ENCODE measurements at regions not wholly inside any gene's neighbourhood (a gene's known extent, or its start where the extent isn't known, plus 50 kb on each side); places are given as distances from the start of the nearest gene placed in this dataset.

DNA sequence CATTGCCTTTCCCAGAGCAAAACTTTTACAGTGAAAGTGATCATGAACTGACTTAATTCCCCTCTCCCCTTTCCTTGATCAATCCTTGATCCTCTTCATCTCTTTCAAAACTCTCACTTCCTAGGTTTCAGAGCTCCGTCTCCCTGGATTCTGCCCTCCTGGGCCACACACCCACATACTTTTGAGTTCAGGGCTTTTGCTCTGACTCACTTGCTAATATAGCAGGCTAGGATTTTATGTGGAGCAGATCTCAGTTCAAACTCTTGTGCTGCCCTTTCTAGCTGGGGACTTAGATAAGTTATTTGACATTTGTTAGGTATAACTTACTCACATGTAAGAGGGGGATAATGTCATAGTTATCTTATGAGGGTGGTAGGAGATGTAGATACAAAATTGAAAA lies 109.1 kb upstream of the MLIP start:
- Histone ChIP-seq H3K36me3 (ENCODE audit: control insufficient read depth, low read length) (no peaks in the 10 kb centered on the region), H3K27ac (ENCODE audit: low read depth, low read length) (no peak overlapping the region), H3K79me2 (ENCODE audit: control insufficient read depth, low read length) (no peaks in the 10 kb centered on the region), H3F3A (ENCODE audit: control insufficient read depth, insufficient read depth) (no peaks in the 10 kb centered on the region), H3K4me3 (ENCODE audit: low read length) (no peak overlapping the region), H3K4me2 (ENCODE audit: low read length) (no peak overlapping the region), H3K9me2 (replicated peaks; ENCODE audit: control insufficient read depth, low read length) (no peaks in the 10 kb centered on the region), H3K27me3 (ENCODE audit: control insufficient read depth, low read length) (no peaks in the 10 kb centered on the region), H3K4me1 (ENCODE audit: control insufficient read depth, low read length) (no peaks in the 10 kb centered on the region), H3K9me3 (ENCODE audit: control insufficient read depth, insufficient read depth, low read length) (no peaks in the 10 kb centered on the region), H4K20me1 (ENCODE audit: control insufficient read depth, insufficient read depth, low read depth, low read length) (no peaks in the 10 kb centered on the region)
- TF ChIP-seq EZH2phosphoT487 (IDR thresholded peaks at IDR 0.05; ENCODE audit: borderline replicate concordance, low read length) = no peak
- TF ChIP-seq, protein P1, sequence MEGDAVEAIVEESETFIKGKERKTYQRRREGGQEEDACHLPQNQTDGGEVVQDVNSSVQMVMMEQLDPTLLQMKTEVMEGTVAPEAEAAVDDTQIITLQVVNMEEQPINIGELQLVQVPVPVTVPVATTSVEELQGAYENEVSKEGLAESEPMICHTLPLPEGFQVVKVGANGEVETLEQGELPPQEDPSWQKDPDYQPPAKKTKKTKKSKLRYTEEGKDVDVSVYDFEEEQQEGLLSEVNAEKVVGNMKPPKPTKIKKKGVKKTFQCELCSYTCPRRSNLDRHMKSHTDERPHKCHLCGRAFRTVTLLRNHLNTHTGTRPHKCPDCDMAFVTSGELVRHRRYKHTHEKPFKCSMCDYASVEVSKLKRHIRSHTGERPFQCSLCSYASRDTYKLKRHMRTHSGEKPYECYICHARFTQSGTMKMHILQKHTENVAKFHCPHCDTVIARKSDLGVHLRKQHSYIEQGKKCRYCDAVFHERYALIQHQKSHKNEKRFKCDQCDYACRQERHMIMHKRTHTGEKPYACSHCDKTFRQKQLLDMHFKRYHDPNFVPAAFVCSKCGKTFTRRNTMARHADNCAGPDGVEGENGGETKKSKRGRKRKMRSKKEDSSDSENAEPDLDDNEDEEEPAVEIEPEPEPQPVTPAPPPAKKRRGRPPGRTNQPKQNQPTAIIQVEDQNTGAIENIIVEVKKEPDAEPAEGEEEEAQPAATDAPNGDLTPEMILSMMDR (IDR thresholded peaks at IDR 0.05; ENCODE audit: low read depth, low read length, poor library complexity, severe bottlenecking) = no peak

DNA sequence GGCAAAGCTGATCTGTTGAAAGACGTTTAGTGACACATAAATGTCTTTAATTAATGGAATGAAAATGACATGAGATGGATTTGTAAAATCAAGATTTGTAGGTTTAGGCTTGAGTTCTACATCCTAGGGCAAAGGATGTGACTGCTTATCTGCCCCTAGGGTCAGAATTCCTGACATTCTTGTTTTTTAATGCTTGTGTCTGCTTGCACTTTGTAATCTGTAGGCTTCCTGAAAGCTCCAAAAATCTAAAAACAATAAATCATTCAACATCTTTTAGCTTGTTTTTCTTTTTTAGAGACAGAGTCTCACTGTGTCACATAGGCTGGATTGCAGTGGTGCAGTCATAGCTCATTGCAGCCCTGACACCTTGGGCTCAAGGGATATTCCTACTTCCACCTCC lies 107.9 kb upstream of the MLIP start:
- Histone ChIP-seq H3K36me3 (ENCODE audit: control insufficient read depth, low read length) (no peaks in the 10 kb centered on the region), H3K79me2 (ENCODE audit: control insufficient read depth, low read length) (no peaks in the 10 kb centered on the region), H3K27me3 (ENCODE audit: control insufficient read depth, low read length) (no peaks in the 10 kb centered on the region), H4K20me1 (ENCODE audit: control insufficient read depth, insufficient read depth, low read depth, low read length) (no peaks in the 10 kb centered on the region), H3K4me1 (ENCODE audit: control insufficient read depth, low read length) (no peaks in the 10 kb centered on the region), H3K4me3 (ENCODE audit: low read length) (no peak overlapping the region), H3K9me3 (ENCODE audit: control insufficient read depth, insufficient read depth, low read length) (no peaks in the 10 kb centered on the region), H3K27ac (ENCODE audit: low read depth, low read length) (no peak overlapping the region), H3F3A (ENCODE audit: control insufficient read depth, insufficient read depth) (no peaks in the 10 kb centered on the region), H3K4me2 (ENCODE audit: low read length) (no peak overlapping the region), H3K9me2 (replicated peaks; ENCODE audit: control insufficient read depth, low read length) (no peaks in the 10 kb centered on the region)
- no peak for TF ChIP-seq EZH2phosphoT487 (IDR thresholded peaks at IDR 0.05; ENCODE audit: borderline replicate concordance, low read length)
- TF ChIP-seq, protein P1 (IDR thresholded peaks at IDR 0.05; ENCODE audit: low read depth, low read length, poor library complexity, severe bottlenecking) = no peak

DNA sequence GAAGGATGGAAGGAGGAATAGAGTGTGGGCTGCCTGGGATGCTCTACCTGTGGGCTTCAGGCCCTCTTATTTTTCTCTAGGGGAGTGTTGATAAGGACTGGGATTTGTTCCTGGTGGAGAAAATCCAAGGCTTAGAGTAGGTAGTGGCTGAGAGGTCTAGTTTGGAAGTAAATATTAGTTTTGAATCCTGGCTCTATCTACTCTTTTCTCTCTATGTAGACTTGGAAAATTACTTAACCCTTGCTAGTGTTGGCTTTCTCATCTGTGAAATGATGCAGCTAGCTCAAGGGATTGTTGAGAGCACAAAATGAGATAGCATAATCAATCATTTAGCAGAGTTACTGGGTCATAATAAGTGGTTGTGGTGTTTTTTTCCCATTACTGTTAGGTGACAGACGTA lies 102.7 kb upstream of the MLIP start:
- TF ChIP-seq, protein P1 (IDR thresholded peaks at IDR 0.05; ENCODE audit: low read depth, low read length, poor library complexity, severe bottlenecking) = no peak
- TF ChIP-seq EZH2phosphoT487 (IDR thresholded peaks at IDR 0.05; ENCODE audit: borderline replicate concordance, low read length) = no peak
- Histone ChIP-seq H3F3A (ENCODE audit: control insufficient read depth, insufficient read depth) (no peaks in the 10 kb centered on the region), H3K9me2 (replicated peaks; ENCODE audit: control insufficient read depth, low read length) (no peaks in the 10 kb centered on the region), H3K27me3 (ENCODE audit: control insufficient read depth, low read length) (0 out of 2 replicates have a peak, but pooled peaks cover 2% of the 10 kb centered on the region), H3K4me2 (ENCODE audit: low read length) (no peak overlapping the region), H3K36me3 (ENCODE audit: control insufficient read depth, low read length) (no peaks in the 10 kb centered on the region), H3K4me3 (ENCODE audit: low read length) (no peak overlapping the region), H3K79me2 (ENCODE audit: control insufficient read depth, low read length) (no peaks in the 10 kb centered on the region), H3K27ac (ENCODE audit: low read depth, low read length) (no peak overlapping the region), H4K20me1 (ENCODE audit: control insufficient read depth, insufficient read depth, low read depth, low read length) (no peaks in the 10 kb centered on the region), H3K4me1 (ENCODE audit: control insufficient read depth, low read length) (no peaks in the 10 kb centered on the region), H3K9me3 (ENCODE audit: control insufficient read depth, insufficient read depth, low read length) (no peaks in the 10 kb centered on the region)

Measured in DOHH2 (cell line).